ENCODE measurements at regions not wholly inside any gene's neighbourhood (a gene's known extent, or its start where the extent isn't known, plus 50 kb on each side); places are given as distances from the start of the nearest gene placed in this dataset.

DNA sequence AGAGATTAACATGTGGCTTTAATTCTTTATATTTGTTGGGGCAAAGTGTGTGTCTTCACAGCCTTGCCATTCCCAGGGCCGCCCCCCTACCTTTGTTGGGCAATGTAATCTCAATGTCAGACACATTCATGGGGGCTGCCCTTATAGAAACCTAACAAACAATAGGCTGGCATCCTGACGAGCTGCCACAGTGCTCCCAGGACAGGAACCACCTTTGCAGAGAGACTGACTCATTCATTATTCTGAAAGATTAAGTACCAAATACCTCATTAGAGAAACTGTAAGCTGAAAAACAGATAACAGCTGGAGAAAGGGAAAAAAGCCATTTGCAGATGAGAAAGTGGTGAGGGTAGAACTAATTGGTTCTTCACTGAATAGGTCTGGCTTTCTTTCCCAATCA is 1587.5 kb upstream of the PIK3C3 start:
- DNase-seq (ENCODE audit: low read depth in 6 of 9, low spot score in 9 of 9), result no peak
- Histone ChIP-seq H3K4me3 (ENCODE audit: low read length in 2 of 2) (no peak overlapping the region), H3K9me3 (ENCODE audit: control insufficient read depth in 2 of 2, insufficient read depth in 1 of 2, low read length in 1 of 2) (no peaks in the 10 kb centered on the region), H3K27ac (ENCODE audit: low read depth in 1 of 2, low read length in 1 of 2) (no peak overlapping the region), H3K27me3 (ENCODE audit: control insufficient read depth in 2 of 2, insufficient read depth in 1 of 2, low read length in 1 of 2) (no peaks in the 10 kb centered on the region), H3K4me1 (ENCODE audit: control insufficient read depth in 2 of 2, insufficient read depth in 2 of 2, low read length in 2 of 2) (no peaks in the 10 kb centered on the region), H3K36me3 (ENCODE audit: control insufficient read depth in 2 of 2, insufficient read depth in 2 of 2, low read length in 1 of 2) (no peaks in the 10 kb centered on the region)
- 85% methylated on average over 2 of the region's 2 CpGs for WGBS

GRCh38 chr18:40366521-40366920 is 1588.5 kb upstream of the PIK3C3 start:
- Histone ChIP-seq H3K27ac (ENCODE audit: low read depth in 1 of 2, low read length in 1 of 2) (no peak overlapping the region), H3K36me3 (ENCODE audit: control insufficient read depth in 2 of 2, insufficient read depth in 2 of 2, low read length in 1 of 2) (no peaks in the 10 kb centered on the region), H3K27me3 (ENCODE audit: control insufficient read depth in 2 of 2, insufficient read depth in 1 of 2, low read length in 1 of 2) (no peaks in the 10 kb centered on the region), H3K4me3 (ENCODE audit: low read length in 2 of 2) (no peak overlapping the region), H3K4me1 (ENCODE audit: control insufficient read depth in 2 of 2, insufficient read depth in 2 of 2, low read length in 2 of 2) (no peaks in the 10 kb centered on the region), H3K9me3 (ENCODE audit: control insufficient read depth in 2 of 2, insufficient read depth in 1 of 2, low read length in 1 of 2) (no peaks in the 10 kb centered on the region)
- no peak for DNase-seq (ENCODE audit: low read depth in 6 of 9, low spot score in 9 of 9)

DNA sequence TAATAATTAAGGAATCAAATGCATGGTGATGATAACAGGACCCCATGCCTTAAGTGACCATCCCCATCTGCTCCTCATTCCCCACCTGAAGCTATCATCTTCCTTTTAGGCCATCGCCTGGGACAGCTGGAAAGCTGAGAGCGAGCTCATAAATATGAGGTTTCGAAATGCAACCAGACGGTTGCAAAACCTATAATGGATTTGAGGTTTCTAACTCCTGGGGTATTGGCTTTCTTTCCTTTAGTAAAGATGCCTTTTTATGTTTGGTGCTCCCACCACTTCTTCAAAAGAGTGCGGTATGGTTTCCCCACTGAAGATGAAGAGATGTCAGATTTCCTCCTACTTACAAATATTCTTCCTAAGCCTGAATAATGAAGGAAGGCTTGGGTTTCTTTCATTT is 1589.5 kb upstream of the PIK3C3 start:
- H3K4me1 ChIP-seq (ENCODE audit: control insufficient read depth in 2 of 2, insufficient read depth in 2 of 2, low read length in 2 of 2), result no peaks in the 10 kb centered on the region
- no peaks in the 10 kb centered on the region for H3K27me3 ChIP-seq (ENCODE audit: control insufficient read depth in 2 of 2, insufficient read depth in 1 of 2, low read length in 1 of 2)
- H3K9me3 ChIP-seq (ENCODE audit: control insufficient read depth in 2 of 2, insufficient read depth in 1 of 2, low read length in 1 of 2), result no peaks in the 10 kb centered on the region
- no peaks in the 10 kb centered on the region for H3K36me3 ChIP-seq (ENCODE audit: control insufficient read depth in 2 of 2, insufficient read depth in 2 of 2, low read length in 1 of 2)
- DNase-seq (ENCODE audit: low read depth in 6 of 9, low spot score in 9 of 9), result no peak
- H3K4me3 ChIP-seq (ENCODE audit: low read length in 2 of 2), result no peak overlapping the region
- no peak overlapping the region for H3K27ac ChIP-seq (ENCODE audit: low read depth in 1 of 2, low read length in 1 of 2)
- WGBS, result 67% methylated on average over 5 of the region's 5 CpGs

- Histone ChIP-seq H3K36me3 (ENCODE audit: control insufficient read depth in 2 of 2, insufficient read depth in 2 of 2, low read length in 1 of 2) (no peaks in the 10 kb centered on the region), H3K27ac (ENCODE audit: low read depth in 1 of 2, low read length in 1 of 2) (no peak overlapping the region), H3K9me3 (ENCODE audit: control insufficient read depth in 2 of 2, insufficient read depth in 1 of 2, low read length in 1 of 2) (no peaks in the 10 kb centered on the region), H3K4me3 (ENCODE audit: low read length in 2 of 2) (no peak overlapping the region), H3K27me3 (ENCODE audit: control insufficient read depth in 2 of 2, insufficient read depth in 1 of 2, low read length in 1 of 2) (no peaks in the 10 kb centered on the region), H3K4me1 (ENCODE audit: control insufficient read depth in 2 of 2, insufficient read depth in 2 of 2, low read length in 2 of 2) (no peaks in the 10 kb centered on the region)
- 85% methylated on average over 2 of the region's 2 CpGs for WGBS
- no peak for DNase-seq (ENCODE audit: low read depth in 6 of 9, low spot score in 9 of 9)
Observed at GRCh38 chr18:40360558-40360957, 1594.5 kb upstream of the PIK3C3 start.

DNA sequence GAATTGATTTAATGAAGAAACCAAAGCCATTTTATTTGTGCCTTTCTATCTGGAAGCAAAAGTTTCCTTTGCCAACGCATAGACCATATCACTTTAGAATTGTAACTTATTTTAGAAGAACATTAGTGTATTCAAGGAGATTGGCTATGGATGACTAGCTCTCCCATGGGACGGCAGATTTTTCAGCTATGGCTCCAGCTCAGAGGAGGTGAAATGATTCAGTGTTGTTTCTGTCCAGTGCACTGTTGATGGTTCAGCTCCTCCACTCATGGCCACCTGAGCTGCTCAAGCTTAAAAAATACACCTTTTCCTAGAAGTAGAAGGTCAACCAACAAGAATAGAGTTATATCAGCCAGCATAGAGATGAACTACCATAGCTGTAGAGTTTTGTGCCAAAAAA is 1597.5 kb upstream of the PIK3C3 start:
- 94% methylated on average over 2 of the region's 2 CpGs for WGBS
- Histone ChIP-seq H3K4me1 (ENCODE audit: control insufficient read depth in 2 of 2, insufficient read depth in 2 of 2, low read length in 2 of 2) (no peaks in the 10 kb centered on the region), H3K36me3 (ENCODE audit: control insufficient read depth in 2 of 2, insufficient read depth in 2 of 2, low read length in 1 of 2) (no peaks in the 10 kb centered on the region), H3K27me3 (ENCODE audit: control insufficient read depth in 2 of 2, insufficient read depth in 1 of 2, low read length in 1 of 2) (no peaks in the 10 kb centered on the region), H3K4me3 (ENCODE audit: low read length in 2 of 2) (no peak overlapping the region), H3K27ac (ENCODE audit: low read depth in 1 of 2, low read length in 1 of 2) (no peak overlapping the region), H3K9me3 (ENCODE audit: control insufficient read depth in 2 of 2, insufficient read depth in 1 of 2, low read length in 1 of 2) (no peaks in the 10 kb centered on the region)
- DNase-seq (ENCODE audit: low read depth in 6 of 9, low spot score in 9 of 9), result no peak

DNA sequence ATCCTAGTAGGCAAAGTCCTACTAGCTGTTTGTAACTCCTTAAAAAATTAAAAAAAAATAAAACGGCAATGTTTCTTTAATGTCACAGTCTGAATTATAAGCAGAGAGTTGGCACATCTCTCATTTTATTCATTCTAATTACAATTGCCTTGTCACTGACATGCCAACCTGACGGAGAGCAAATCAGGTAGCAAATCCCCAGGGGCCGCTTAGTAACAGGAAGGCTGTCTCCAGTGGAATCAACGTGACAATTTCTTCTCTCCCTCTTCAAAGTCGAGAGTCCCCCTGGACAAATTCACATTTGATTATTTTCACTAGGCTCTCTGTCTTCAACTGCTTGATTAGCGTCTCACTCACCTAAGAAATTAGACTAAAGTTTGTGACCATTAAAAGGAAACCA is 1598.9 kb upstream of the PIK3C3 start:
- Histone ChIP-seq H3K27ac (ENCODE audit: low read depth in 1 of 2, low read length in 1 of 2) (no peak overlapping the region), H3K9me3 (ENCODE audit: control insufficient read depth in 2 of 2, insufficient read depth in 1 of 2, low read length in 1 of 2) (no peaks in the 10 kb centered on the region), H3K4me1 (ENCODE audit: control insufficient read depth in 2 of 2, insufficient read depth in 2 of 2, low read length in 2 of 2) (no peaks in the 10 kb centered on the region), H3K36me3 (ENCODE audit: control insufficient read depth in 2 of 2, insufficient read depth in 2 of 2, low read length in 1 of 2) (no peaks in the 10 kb centered on the region), H3K4me3 (ENCODE audit: low read length in 2 of 2) (no peak overlapping the region), H3K27me3 (ENCODE audit: control insufficient read depth in 2 of 2, insufficient read depth in 1 of 2, low read length in 1 of 2) (no peaks in the 10 kb centered on the region)
- WGBS, result 83% methylated on average over 6 of the region's 6 CpGs
- no peak for DNase-seq (ENCODE audit: low read depth in 6 of 9, low spot score in 9 of 9)

GRCh38 chr18:40355726-40356125 is 1599.3 kb upstream of the PIK3C3 start:
- WGBS, result 95% methylated on average over 1 of the region's 1 CpG
- no peaks in the 10 kb centered on the region for H3K27me3 ChIP-seq (ENCODE audit: control insufficient read depth in 2 of 2, insufficient read depth in 1 of 2, low read length in 1 of 2)
- H3K4me3 ChIP-seq (ENCODE audit: low read length in 2 of 2), result no peak overlapping the region
- no peaks in the 10 kb centered on the region for H3K36me3 ChIP-seq (ENCODE audit: control insufficient read depth in 2 of 2, insufficient read depth in 2 of 2, low read length in 1 of 2)
- no peaks in the 10 kb centered on the region for H3K4me1 ChIP-seq (ENCODE audit: control insufficient read depth in 2 of 2, insufficient read depth in 2 of 2, low read length in 2 of 2)
- no peak for DNase-seq (ENCODE audit: low read depth in 6 of 9, low spot score in 9 of 9)
- H3K27ac ChIP-seq (ENCODE audit: low read depth in 1 of 2, low read length in 1 of 2), result no peak overlapping the region
- H3K9me3 ChIP-seq (ENCODE audit: control insufficient read depth in 2 of 2, insufficient read depth in 1 of 2, low read length in 1 of 2), result no peaks in the 10 kb centered on the region

- Histone ChIP-seq H3K9me3 (ENCODE audit: control insufficient read depth in 2 of 2, insufficient read depth in 1 of 2, low read length in 1 of 2) (no peaks in the 10 kb centered on the region), H3K36me3 (ENCODE audit: control insufficient read depth in 2 of 2, insufficient read depth in 2 of 2, low read length in 1 of 2) (no peaks in the 10 kb centered on the region), H3K27ac (ENCODE audit: low read depth in 1 of 2, low read length in 1 of 2) (no peak overlapping the region), H3K27me3 (ENCODE audit: control insufficient read depth in 2 of 2, insufficient read depth in 1 of 2, low read length in 1 of 2) (no peaks in the 10 kb centered on the region), H3K4me3 (ENCODE audit: low read length in 2 of 2) (no peak overlapping the region), H3K4me1 (ENCODE audit: control insufficient read depth in 2 of 2, insufficient read depth in 2 of 2, low read length in 2 of 2) (no peaks in the 10 kb centered on the region)
- WGBS, result 91% methylated on average over 1 of the region's 1 CpG
- no peak for DNase-seq (ENCODE audit: low read depth in 6 of 9, low spot score in 9 of 9)
Observed at GRCh38 chr18:40348196-40348595, 1606.8 kb upstream of the PIK3C3 start.

- Histone ChIP-seq H3K27ac (ENCODE audit: low read depth in 1 of 2, low read length in 1 of 2) (no peak overlapping the region), H3K36me3 (ENCODE audit: control insufficient read depth in 2 of 2, insufficient read depth in 2 of 2, low read length in 1 of 2) (no peaks in the 10 kb centered on the region), H3K27me3 (ENCODE audit: control insufficient read depth in 2 of 2, insufficient read depth in 1 of 2, low read length in 1 of 2) (no peaks in the 10 kb centered on the region), H3K9me3 (ENCODE audit: control insufficient read depth in 2 of 2, insufficient read depth in 1 of 2, low read length in 1 of 2) (no peaks in the 10 kb centered on the region), H3K4me3 (ENCODE audit: low read length in 2 of 2) (no peak overlapping the region), H3K4me1 (ENCODE audit: control insufficient read depth in 2 of 2, insufficient read depth in 2 of 2, low read length in 2 of 2) (no peaks in the 10 kb centered on the region)
- 94% methylated on average over 5 of the region's 5 CpGs for WGBS
- DNase-seq (ENCODE audit: low read depth in 6 of 9, low spot score in 9 of 9), result no peak
Observed at GRCh38 chr18:40347261-40347660, 1607.8 kb upstream of the PIK3C3 start.

DNA sequence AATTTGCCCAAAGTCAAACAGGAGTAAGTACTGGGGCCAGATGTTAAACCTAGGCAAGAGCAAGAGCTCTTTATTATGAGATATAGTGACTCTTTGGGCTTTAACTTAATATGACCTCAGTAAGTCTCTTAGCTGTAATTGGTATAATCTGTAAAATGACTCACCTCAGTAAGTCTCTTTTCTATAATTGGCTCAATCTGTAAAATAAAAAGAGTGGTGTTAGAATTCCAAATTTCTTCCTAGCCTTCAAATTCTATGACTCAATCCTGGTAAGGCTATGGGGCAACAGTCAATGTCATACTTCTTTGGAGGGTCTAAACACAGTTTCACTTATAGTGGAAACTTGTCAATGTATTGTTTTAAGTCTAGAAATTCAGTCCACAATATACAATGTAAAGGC is 1608.9 kb upstream of the PIK3C3 start:
- Histone ChIP-seq H3K4me3 (ENCODE audit: low read length in 2 of 2) (no peak overlapping the region), H3K4me1 (ENCODE audit: control insufficient read depth in 2 of 2, insufficient read depth in 2 of 2, low read length in 2 of 2) (no peaks in the 10 kb centered on the region), H3K27ac (ENCODE audit: low read depth in 1 of 2, low read length in 1 of 2) (no peak overlapping the region), H3K36me3 (ENCODE audit: control insufficient read depth in 2 of 2, insufficient read depth in 2 of 2, low read length in 1 of 2) (no peaks in the 10 kb centered on the region), H3K9me3 (ENCODE audit: control insufficient read depth in 2 of 2, insufficient read depth in 1 of 2, low read length in 1 of 2) (no peaks in the 10 kb centered on the region), H3K27me3 (ENCODE audit: control insufficient read depth in 2 of 2, insufficient read depth in 1 of 2, low read length in 1 of 2) (no peaks in the 10 kb centered on the region)
- no peak for DNase-seq (ENCODE audit: low read depth in 6 of 9, low spot score in 9 of 9)

All from thymus (tissue), 11 donors.